C1 segment of cervical spinal cord (tissue), 14 donors: ENCODE measurements at regions not wholly inside any gene's neighbourhood (a gene's known extent, or its start where the extent isn't known, plus 50 kb on each side); places are given as distances from the start of the nearest gene placed in this dataset.

Source experiments
- DNase-seq, 14 donors: peaks; one replicate each; lab custom pipeline; 2025; lab: John Stamatoyannopoulos, UW

DNA sequence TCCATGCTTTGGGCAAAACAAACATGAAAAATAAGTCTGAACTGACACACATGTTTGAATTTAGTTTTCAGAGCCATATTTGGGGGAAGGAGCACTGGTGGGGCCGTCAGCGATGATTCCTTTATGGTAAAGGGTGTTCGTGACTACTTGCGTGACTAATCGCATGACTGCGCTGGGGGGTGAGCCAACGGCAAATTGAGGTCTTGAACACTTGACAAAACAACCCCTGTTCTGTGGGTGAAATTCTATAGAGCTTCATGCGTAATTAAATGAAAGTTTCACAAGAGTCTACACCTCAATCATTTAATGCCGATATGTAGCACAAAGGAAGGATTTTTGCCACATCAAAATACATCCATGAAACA, 127.5 kb upstream of the CYP1B1 start:
- no peak for DNase-seq

DNA sequence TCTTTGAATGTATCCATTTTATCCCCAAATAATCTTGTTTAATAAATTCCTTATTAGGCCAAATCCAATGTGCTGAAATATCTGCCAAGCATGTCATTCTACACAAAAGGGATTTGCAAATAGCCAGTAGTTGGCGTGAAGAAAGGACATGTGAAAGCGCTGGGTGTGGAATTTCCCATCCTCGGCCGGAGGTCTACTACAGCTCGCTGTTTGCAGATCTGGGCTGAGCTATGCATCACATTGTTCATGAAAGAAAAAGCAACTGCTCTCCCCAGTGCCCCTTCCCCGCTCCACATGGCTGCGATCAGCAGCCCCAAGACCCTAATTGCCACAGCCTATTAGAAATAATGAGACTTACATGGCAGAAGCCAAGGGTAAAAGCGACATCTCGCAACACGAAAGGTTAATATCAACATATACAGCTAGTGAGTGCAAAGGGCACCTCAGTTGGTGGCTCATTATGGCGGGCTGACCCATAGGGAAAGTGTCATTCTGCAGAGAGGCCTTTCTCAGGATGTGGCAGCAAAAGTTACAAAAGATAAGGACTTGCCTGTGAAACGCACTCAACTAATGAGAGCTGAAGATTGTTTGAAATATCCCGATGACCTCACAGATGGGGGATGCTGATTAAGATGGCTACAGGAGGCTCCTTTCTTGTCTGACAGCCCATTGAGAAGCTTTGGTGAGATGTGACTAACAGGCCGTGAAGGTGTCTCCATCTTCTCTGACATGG, 126.9 kb upstream of the CYP1B1 start:
- DNase-seq: no peak

DNA sequence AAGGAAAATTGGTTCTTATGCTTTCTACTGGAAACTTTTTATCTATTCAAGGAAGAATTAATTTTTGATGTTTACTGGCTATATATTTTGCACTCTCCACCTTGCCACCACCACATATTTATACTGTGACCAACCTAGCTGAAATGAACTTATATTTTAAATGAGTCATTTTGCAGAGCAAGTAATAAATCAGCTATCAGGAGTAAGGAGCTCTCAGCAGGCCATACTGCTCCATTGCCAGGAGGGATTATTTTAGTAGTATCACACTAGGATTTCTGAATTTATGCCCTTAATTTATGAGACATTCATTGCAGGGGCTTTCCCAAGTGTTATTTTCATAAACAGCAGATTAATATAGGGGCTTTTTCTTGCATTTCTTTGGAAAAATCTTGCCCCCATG, 125.8 kb upstream of the CYP1B1 start:
- no peak for DNase-seq

- DNase-seq: no peak
Observed at GRCh38 chr2:38200598-38200997, 124.6 kb upstream of the CYP1B1 start.

DNA sequence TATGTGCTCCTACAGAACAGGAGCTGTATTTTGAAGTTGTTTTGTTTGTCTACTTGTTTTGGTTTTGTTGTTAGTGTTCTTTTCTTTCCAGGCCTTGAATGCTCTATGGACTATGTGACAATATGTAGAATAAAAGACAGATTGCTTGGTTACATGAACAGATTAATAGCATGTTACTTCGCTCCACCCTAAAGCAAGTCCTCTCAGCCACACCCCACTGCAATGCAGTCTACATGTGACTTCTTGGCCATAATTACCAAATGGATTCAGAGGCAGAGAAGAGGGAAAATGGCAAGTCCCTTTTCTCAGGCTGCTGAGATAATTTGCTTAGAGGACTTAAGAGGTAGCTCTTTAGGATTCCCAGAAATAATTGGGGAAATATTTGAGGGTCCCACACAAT, 123.2 kb upstream of the CYP1B1 start:
- no peak for DNase-seq

GRCh38 chr2:38194751-38195150, 118.8 kb upstream of the CYP1B1 start:
- DNase-seq: no peak

- no peak for DNase-seq
Observed at GRCh38 chr2:38192976-38193375, 117.0 kb upstream of the CYP1B1 start.

GRCh38 chr2:38192046-38192445, 116.1 kb upstream of the CYP1B1 start:
- DNase-seq: no peak

DNA sequence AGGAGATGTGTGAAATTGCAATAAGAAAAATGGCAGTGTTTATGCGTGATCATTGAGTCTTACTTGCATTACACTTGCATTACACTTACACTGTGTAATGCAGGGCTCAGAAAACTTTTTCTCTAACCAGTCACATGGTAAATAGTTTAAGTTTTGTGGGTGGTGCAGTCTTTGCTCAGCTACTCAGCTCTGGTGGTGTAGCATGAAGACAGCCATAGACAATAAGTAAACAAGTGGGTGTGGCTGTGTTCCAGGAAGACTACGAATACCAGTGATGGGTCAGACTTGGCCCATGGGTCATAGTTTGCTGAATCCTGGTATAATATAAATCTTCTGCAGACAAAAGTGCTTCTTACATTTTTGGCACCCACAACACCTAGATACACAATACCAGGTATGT, 115.6 kb upstream of the CYP1B1 start:
- no peak for DNase-seq

GRCh38 chr2:38190542-38191218, 114.7 kb upstream of the CYP1B1 start:
- no peak for DNase-seq

GRCh38 chr2:38187541-38188011, 111.6 kb upstream of the CYP1B1 start:
- no peak for DNase-seq

DNA sequence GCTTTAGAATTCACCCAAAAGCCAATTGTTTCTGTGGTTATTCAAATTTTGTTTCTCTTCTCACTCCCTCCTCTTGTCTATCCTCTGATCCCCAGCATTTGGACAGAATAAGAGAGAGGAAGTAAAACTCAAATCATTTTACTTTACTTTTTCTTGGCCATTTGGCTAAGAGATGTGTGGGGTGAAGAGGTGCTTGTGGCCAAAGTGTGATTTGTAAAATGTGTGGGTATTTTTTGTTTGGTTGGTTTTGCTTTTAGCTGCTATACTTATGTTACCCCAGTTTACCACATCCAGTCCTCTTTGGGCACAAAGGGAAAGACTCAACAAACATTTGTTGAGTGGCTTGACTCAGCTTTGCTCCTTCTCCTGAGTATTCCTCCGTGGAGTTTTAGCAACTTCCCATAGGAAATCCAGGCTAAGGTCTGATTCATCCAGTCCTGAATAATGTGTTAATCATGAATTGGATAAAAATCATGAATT, 109.1 kb upstream of the CYP1B1 start:
- no peak for DNase-seq

DNA sequence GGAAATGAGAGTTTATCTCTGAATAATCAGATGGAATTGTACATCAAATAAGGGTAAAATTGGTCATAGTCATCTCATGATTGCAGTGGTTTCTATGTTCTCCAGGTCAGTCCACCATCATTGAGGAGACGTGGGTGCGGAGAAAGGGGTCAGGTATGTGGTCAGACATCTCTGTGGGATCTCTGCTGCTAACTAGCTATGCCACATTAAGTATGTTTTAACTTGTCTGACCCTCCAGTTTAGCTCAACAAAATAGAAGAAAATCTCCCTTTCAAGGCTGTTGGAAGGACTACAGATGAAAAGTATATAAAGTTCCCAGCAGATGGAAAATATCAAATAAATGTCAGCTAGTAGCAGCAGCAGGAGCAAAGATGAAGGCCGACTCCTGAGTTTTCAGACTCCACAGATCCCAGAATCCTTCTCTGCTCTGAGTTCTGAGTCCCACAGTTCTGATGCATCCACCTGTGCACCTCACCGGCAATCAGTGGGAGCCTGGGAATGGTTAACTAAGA, 106.6 kb upstream of the CYP1B1 start:
- no peak for DNase-seq

GRCh38 chr2:38181806-38182491, 106.0 kb upstream of the CYP1B1 start:
- no peak for DNase-seq

GRCh38 chr2:38180754-38181153, 104.8 kb upstream of the CYP1B1 start:
- no peak for DNase-seq

- DNase-seq: peak in 2 of 14 donors; percentile 18 to 27
Observed at GRCh38 chr2:38178556-38179419, 102.8 kb upstream of the CYP1B1 start.

DNA sequence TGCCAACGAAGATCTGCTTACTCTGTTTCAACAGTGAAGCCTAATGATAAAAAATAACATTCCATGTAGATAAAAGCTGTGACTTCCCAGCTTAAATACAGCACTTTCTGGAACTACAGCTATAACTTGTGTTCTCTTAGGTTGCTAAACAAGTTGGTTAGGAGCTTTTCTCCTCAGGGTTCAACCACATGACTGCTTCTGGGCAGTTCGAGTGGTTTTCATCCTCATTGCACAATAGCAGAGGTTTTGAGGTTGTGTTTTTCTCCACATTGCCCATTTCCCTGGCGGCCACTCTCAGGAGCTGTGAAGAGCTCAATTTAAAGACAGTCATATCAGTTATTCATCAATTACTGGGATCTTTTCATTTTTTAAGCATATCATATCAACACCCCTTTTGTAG, 102.2 kb upstream of the CYP1B1 start:
- peak in 7 of 14 donors; percentile 1 to 27 (median 6) for DNase-seq

DNA sequence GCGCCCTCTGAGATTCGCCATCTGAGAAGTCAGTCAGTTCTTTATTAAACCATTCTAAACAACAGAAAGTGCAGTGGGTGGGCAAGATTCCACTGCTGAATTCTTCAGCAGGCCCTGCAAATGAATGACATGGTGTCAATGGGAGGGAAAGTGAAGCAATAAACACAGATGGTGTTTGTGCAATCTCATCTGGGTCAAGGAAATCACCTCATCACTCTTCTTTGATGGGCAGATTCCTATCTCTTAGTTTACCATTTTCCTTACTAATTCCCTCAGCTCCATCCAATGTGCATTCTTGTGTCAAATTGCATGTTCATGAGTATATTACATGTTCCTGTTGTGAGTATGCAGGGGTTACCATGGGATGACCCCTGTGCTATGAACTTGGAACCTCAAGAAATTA, 100.7 kb upstream of the CYP1B1 start:
- DNase-seq: no peak

GRCh38 chr2:38174646-38175423, 98.9 kb upstream of the CYP1B1 start:
- no peak for DNase-seq

DNA sequence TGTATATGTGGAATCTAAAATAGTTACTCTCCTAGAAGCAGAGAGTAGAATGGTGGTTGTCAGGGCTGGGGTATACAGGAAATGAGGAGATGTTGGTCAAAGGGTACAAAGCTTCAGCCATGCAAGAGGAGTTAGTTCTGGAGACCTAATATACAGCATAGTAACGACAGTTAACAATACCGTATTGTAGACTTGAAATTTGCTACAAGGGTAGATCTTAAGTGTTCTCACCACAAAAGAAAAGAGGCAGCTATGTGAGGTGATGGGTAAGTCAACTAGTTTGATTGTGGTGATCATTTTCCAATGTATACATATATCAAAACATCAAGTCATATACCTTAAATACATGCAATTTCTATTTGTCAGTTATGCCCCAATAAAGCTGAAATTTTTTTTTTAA, 98.2 kb upstream of the CYP1B1 start:
- DNase-seq: no peak

DNA sequence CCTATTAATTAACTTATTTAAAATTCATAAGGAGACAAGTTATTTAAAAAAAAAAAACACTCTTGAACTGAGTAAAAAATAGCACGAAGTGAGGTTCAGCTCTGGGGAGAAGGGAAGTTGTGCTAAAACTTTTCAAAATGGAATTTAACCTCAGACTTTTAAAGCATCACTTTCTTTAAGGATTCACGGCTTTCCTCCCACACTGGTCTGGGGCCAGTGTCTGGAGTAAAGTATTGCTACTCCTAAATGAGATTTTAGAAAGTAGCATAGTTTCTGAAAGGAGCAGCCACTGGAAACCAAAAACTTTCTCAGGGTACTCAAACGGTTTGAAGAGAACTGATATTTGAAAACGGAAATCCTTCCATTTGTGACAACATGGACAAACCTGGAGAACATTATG, 97.7 kb upstream of the CYP1B1 start:
- no peak for DNase-seq
